ENCODE measurements at regions not wholly inside any gene's neighbourhood (a gene's known extent, or its start where the extent isn't known, plus 50 kb on each side); places are given as distances from the start of the nearest gene placed in this dataset.

DNA sequence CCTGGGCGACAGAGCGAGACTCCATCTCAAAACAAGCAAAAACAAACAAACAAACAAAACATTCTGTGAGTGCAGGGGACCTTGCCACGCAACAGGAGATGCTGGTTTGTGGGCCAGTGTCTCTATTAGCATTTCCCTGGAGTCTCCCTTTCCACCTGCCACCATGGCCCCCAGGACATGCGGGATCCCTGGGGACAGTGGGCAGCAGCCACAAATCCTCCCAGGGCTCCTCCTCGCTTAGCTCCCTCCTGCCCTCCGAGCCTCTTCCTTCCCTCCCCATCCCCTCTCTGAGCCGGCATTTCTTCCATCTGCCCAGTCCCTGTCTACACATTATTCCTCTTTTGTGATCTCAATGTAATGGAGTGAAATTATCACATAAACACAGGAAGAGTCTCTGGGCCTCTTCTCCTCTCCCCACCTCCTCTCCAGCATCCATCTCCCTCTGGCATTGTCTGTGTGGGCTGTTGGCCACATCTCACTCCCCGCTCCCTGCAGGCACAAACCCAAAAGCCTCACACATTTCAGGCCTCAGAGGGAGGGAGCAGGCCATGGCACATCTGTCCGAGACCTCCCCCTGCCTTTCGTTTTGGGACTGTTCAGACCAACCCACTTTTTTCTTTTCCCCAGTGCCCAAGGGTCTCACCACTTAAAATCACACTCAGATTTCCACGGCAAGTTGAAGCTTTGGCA, 144.3 kb downstream of the MIS18A start:
- TF ChIP-seq, protein P1, sequence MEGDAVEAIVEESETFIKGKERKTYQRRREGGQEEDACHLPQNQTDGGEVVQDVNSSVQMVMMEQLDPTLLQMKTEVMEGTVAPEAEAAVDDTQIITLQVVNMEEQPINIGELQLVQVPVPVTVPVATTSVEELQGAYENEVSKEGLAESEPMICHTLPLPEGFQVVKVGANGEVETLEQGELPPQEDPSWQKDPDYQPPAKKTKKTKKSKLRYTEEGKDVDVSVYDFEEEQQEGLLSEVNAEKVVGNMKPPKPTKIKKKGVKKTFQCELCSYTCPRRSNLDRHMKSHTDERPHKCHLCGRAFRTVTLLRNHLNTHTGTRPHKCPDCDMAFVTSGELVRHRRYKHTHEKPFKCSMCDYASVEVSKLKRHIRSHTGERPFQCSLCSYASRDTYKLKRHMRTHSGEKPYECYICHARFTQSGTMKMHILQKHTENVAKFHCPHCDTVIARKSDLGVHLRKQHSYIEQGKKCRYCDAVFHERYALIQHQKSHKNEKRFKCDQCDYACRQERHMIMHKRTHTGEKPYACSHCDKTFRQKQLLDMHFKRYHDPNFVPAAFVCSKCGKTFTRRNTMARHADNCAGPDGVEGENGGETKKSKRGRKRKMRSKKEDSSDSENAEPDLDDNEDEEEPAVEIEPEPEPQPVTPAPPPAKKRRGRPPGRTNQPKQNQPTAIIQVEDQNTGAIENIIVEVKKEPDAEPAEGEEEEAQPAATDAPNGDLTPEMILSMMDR (IDR thresholded peaks at IDR 0.05; ENCODE audit: low read depth, low read length): no peak
- no peak for TF ChIP-seq EZH2phosphoT487 (IDR thresholded peaks at IDR 0.05; ENCODE audit: low read depth)

All from OCI-LY3 (cell line).